HG03457 (cell line): ENCODE measurements at regions not wholly inside any gene's neighbourhood (a gene's known extent, or its start where the extent isn't known, plus 50 kb on each side); places are given as distances from the start of the nearest gene placed in this dataset.

Experiments used
- ATAC-seq: cut with Tn5 transposase; IDR thresholded peaks from one replicate; pipeline ENCODE4 v1.9.1; 2021; ENCODE audit warnings: moderate number of reproducible peaks; ENCODE audit not compliant: unreplicated experiment

GRCh38 chr3:27861046-27862036 lies 139.2 kb upstream of the EOMES start:
- ATAC-seq: no peak

- ATAC-seq: no peak
These were observed 143.6 kb upstream of the EOMES start for GRCh38 chr3:27865731-27866130.

DNA sequence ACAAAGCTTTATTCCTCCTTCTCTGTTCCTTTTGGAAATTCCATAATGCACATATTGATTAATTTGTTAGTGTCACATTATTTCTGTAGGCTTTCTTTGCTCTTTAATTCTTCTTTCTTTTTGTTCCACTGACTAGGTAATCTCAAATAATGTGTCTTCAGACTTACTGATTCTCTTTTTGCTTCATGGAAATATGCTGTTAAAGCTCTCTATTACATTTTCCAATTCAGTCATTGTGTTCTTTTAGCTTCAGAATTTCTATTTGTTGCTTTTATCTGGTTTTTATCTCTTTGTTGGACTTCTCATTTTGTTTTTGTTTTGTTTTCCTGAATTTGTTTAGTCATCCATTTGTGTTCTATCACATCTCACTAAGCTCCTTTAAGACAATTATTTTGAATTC lies 147.0 kb upstream of the EOMES start:
- ATAC-seq: no peak

GRCh38 chr3:27877061-27878013 lies 155.2 kb upstream of the EOMES start:
- ATAC-seq: no peak

- ATAC-seq: no peak
These were observed 155.9 kb upstream of the EOMES start for GRCh38 chr3:27878014-27878383.

DNA sequence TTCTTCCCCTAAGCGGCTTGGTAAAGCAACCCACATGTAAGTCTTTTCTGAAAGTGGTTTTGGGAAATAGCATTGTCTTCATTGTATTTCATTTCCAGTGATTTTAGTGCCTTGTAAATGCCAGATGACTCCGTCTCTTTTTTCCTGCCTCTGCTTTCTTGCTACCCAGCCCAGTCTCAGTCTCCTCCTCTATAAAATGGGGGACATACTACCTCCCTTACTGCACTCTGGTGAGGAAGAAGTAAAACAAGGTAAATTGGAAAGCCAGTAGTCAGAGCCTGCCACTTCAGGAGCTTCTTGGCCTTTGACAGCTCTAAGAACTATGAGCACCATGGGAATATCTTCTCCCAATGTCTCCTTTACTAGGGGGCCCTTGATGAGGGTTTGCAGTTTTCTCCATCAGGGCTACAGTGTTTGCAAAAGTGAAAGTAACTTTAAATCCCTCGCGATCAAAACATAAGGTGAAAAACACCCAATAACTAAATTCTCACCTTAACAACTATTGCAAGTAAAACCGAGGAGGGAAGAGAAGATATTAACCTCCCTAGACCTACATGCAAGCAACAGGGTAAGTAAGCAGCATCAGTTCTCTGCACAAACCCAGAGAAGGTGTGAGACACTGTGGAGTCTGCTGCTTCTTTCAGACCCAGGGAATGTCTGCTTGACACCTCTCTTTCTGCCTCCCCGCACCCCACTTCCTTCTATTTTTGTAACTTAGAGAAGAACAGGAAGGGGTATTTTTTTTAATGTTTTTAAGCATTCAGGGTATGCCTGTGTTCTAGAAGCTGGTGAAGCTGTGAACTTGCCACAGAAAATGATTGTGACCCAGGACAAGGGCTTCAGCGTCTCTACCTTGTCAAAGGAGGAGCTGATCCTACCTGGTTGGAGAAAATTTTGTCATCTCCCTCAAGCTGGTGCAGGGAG lies 159.1 kb upstream of the EOMES start:
- ATAC-seq: no peak

DNA sequence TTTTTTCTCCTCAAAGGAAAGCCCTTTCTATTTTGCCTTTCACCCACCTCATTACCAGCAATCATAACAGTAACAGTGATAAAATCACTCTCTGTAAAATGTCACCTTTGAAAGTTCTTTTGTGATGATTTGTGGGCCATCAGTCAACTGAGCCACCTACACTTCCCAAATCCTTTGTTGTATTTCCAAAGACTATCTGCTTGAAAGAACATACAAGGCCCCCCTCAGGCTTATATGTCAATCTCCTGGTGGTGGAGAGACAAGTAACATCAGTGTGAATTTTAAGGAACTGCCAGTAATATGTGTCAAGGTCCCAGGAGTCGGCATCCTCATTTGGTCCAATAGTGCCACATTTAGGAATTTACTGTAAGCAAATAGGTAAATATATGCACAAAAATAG lies 161.1 kb upstream of the EOMES start:
- no peak for ATAC-seq

DNA sequence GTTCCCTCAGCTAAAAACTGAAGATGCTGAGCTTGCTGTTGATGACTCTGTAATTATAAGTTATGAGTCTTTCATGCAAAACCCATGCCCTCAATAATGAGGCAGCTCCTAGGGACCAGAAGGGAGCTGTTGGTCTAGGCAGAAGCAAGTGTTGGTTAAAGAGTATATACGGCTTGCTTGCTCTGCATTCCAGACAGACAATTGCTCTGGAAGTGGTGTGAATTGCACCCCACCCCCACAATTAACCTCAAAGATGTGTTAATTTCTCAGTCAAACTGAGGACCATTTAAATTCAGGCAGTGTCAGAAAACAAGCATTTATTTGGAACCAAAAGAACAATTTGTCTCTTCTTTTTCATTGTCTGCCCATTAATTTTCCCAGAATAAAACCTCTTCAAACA lies 163.5 kb upstream of the EOMES start:
- ATAC-seq: no peak

DNA sequence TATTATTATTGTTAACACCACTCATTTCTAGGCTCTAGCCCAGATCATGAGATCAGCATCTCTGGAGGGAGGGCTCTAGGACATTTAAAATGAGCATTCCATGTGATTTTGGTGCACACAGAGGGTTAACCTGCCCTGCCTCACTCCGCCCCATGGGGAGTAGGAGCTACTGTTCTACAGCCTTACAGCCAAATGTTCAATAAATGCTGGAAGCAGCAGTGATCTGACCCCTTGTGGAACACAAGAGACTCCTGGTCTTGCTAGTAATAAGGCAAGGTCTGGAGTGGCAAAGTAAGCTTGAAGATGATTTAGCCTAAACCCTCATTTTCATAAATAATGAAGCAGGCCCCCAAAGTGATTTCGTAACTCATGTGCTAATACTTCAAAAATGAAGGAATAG lies 166.4 kb upstream of the EOMES start:
- ATAC-seq: no peak

- ATAC-seq: no peak
These were observed 167.6 kb upstream of the EOMES start for GRCh38 chr3:27889745-27890144.

GRCh38 chr3:27900316-27900715 lies 178.2 kb upstream of the EOMES start:
- ATAC-seq: no peak

- no peak for ATAC-seq
These were observed 181.3 kb upstream of the EOMES start for GRCh38 chr3:27903446-27903845.

DNA sequence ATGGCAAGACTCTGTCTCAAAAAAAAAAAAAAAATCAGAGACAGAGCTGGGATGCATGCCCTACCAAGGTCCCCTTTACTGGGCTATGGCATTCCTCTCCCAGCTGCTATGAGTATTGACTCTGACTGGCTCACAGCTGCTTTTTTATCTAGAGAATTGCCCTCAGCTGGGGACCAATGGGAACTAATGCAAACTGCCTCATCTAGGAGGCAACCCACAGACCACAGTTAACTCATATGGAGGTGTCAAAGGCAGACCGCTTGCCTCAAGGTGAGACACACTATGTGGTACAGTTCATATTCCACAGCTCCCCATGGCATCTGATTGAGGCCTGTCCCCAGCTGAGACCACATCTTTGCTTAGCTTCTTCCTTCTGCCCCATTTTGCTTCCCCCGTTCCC lies 183.5 kb upstream of the EOMES start:
- ATAC-seq: no peak

DNA sequence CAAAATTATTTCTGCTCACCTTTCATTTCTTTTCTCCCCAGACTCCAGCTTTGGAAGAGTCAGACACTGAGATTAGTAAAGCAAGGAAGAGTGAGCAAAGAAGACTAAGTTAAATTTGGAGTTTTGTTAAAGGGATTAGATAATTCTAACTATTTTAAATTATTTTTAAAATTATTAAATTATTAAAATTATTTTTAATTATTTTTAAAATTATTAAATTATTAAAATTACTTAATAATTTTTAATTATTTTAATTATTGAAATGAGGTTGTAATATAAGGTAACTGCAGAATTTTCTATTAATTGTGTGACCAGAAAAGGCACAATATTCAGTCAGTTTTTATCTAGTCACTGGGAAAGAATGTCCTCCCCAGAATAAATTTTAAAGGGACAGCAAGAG lies 185.0 kb upstream of the EOMES start:
- no peak for ATAC-seq

- no peak for ATAC-seq
These were observed 185.8 kb upstream of the EOMES start for GRCh38 chr3:27907929-27908328.

GRCh38 chr3:27910456-27910855 lies 188.3 kb upstream of the EOMES start:
- no peak for ATAC-seq

DNA sequence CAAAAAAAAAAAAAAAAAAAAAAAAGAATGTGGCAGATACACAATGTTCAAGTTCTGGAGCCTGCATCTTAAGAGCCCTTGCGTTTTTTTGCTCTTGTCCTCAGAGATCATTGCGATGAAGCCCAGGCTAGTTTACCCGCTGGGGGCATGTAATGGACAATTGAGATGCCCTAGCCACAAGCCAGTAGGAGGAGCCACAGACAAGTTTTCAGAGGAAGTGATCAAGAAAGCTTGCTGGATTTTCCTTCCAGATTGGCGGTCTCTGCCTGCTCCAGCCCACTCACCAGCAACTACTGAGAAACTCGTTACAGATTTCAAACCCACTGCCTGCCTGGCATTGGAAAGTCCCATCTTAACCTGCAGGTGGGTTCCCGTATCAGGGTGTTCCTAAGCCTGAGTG lies 192.1 kb upstream of the EOMES start:
- no peak for ATAC-seq

- ATAC-seq: no peak
These were observed 201.4 kb upstream of the EOMES start for GRCh38 chr3:27923349-27924068.

DNA sequence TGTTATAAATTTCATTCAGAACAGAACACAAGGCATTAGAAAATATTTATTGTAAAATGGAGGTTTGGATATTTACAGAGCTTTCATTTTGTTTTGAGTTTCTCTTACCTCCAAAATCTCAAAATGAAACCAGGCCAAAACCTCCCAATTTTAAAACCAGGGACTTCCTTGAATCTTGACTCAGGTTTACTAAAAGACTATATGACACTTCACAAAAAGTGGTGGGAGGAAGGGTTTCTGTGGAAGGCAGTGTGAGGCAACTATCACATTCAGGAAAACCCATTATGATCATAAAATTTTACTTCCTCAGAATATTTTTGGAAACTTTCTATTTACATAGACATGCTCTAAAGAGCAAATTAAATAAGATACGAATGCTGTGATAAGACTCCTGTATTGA lies 205.8 kb upstream of the EOMES start:
- no peak for ATAC-seq

DNA sequence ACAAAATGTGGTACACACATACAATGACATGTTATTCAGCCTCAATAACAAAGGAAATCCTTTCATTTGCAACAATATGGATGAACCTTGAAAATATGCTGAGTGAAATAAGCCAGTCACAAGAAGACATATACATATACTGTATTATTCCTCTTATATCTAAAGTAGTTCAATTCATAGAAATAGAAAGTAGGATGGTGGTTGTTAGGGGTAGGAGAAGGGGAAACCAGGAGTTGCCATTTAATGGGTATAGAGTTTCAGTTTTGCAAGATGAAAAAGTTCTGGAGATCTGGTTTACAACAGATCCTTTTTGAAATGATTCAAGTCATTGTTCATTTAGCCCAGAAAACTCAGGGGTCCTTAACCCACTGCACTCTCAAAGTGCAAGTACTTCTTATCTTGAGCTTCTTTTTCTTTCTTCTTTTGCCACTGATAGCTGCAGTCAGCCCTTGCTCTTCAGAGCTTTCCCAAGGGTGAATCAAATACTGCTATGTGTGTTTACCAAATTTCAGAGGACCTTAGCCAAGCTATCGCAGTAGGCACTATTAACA lies 208.0 kb upstream of the EOMES start:
- no peak for ATAC-seq
